HuH-7 (cell line): ENCODE measurements at regions not wholly inside any gene's neighbourhood (a gene's known extent, or its start where the extent isn't known, plus 50 kb on each side); places are given as distances from the start of the nearest gene placed in this dataset.

Source experiments
- DNase-seq: peaks from one replicate; pipeline ENCODE4 v3.0.0; 2011; ENCODE audit warnings: low spot score

DNA sequence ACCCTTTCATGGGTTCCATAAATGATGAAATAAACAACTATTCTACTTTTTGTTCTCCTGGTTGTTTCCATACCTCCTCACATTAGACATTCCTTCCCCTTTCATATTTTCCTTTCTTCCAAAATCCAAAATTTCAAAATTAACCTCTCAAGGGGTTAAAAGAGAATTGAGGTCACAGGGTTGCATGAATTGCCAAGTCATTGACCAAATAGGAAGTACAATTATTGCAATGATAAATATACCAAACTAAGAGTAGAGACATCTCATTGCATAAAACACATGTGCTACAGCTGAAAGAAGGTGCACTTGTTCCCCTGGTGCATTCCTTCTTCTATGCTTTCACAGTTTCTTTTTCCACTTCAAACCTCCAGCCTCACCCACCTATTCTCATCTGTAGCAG is 136.1 kb downstream of the KCTD12 start:
- DNase-seq = no peak

DNA sequence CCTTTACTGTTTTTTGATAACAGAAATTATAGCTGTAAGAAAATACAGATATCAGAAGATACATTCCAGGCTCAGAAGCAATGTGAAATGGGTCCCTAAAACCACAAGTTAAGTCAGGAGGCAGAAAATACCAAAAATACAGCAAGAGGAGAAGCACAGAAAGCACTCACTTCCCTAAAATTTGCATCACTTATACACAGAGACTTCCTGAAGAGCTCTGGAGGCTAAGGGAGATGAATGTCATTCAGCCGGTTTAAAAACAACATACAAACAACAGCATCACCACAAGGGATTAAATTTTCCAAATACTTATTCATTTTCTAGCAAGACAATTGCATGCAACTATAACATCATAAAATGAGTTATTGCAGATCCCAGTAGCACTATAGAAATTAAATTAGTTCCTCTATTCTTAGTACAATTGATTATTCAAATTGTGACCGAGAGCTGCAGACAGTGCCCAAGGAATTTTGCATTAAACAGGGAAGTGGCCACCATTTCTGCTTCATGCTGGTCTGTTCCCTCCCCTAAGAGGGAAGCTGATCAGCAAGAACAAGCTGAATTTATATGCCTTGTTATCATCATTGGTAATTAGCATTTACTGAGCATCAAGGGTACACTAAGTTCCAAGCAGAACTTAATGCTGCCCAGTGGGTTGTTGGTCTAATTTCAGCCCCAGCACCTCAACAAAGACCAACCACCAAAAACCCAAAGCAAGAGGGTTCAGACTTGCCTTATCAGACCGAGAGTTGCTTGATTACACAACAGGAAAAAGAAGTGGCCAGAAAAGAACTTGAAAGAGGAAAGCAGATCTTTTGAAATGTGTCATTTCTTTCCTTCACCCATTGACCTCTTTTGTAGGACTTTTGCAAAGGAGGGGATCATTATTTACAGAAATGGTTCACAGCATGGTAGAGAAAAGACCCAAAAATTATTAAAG is 140.7 kb downstream of the KCTD12 start:
- no peak for DNase-seq

DNA sequence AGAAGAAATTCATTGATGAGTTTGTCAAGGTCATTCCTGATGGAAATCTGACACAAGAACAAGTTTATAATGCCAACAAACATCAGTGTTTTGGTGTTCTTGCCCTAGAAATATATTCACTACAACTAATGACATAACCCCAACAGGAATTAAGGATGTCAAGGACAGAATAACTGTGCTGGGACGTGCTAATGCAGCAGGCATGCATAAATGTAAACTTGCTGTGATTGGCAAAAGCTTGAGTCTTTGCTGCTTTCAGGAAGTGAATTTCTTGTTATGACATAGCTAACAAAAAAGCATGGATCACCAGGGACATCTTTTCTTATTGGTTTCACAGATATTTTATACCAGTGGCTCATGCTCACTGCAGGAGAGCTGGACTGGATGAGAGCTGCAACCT is 144.6 kb downstream of the KCTD12 start:
- no peak for DNase-seq

DNA sequence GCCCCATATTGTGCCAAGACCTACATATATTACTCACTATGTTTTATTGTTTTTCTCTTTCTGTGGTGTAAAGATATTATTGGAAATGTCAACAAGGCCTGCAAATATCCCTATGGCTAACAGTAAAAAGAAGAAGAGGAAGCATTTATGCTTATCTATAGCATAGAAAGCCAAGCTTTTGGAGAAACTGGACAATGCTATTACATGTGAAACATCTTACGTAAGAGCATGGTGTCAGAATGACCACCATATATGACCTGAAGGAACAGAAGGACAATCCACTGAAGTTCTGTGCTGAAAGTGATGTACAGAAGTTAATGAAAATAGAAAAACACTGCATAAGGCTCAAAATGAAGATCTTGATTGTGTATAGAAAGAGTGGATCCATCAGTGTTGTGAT is 145.2 kb downstream of the KCTD12 start:
- DNase-seq = no peak

- no peak for DNase-seq
Measured at GRCh38 chr13:76738616-76739015, 147.6 kb downstream of the KCTD12 start.

- no peak for DNase-seq
Measured at GRCh38 chr13:76737526-76737925, 148.7 kb downstream of the KCTD12 start.

GRCh38 chr13:76735641-76736040 is 150.6 kb downstream of the KCTD12 start:
- no peak for DNase-seq

GRCh38 chr13:76733671-76734070 is 152.5 kb downstream of the KCTD12 start:
- DNase-seq = no peak

DNA sequence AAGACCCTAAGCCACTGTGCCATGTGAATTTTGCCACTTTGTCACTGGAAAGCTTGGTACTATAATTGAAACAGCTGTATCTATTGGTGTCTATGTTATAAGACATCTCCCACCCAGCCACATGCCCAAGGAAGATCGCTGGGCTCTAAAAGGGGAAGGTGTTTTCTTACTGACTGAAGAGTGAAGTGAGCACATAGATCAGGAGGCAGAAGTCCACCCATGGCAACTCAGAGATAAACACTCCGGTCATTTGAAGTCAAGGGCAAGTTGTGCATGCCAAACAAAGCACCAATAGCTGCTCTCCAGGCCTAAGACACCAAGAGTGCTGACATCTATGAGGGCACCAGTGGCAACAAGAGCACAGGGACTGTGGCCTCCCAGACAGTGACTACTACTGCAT is 153.8 kb downstream of the KCTD12 start:
- no peak for DNase-seq

GRCh38 chr13:76730220-76730619 is 156.0 kb downstream of the KCTD12 start:
- DNase-seq = no peak

- no peak for DNase-seq
Measured at GRCh38 chr13:76729691-76730090, 156.5 kb downstream of the KCTD12 start.

DNA sequence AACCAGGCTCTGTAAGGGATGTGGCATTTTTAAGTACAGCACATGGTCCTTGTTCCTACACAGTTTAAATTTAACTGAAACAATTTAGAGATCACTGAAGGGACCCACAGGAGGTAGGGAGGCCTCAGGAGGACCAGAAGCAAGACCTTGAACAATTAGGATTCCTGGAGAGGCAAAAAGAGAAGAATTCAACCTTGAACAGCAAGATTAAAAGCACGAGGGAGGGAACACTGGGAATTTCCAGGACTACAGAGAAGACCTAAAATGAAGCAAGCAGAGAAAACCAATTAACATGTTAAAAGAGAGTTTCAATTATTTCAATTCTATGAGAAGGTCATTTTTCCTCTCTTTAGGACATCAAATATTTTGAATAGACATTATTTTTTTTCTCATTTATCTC is 160.3 kb downstream of the KCTD12 start:
- DNase-seq = no peak

DNA sequence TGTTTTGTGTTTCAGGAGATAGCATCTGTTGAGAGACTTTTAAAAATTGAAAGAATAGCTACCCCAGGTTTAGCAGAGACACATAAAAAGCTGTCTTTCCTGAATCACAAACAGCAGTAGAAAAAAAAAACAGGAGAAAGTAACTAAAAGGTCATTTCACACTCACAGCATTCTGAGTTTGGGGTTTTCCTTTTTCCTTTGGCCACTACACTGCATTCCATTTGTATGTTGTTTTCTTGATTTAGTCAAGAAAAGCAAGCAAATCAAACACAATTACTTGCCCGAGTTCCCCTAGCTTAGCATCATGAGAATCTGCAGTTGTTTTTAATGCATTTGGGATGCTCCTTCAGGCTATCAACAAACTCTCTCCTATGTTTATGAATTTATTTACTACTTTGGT is 161.0 kb downstream of the KCTD12 start:
- no peak for DNase-seq

GRCh38 chr13:76724421-76724820 is 161.8 kb downstream of the KCTD12 start:
- no peak for DNase-seq

DNA sequence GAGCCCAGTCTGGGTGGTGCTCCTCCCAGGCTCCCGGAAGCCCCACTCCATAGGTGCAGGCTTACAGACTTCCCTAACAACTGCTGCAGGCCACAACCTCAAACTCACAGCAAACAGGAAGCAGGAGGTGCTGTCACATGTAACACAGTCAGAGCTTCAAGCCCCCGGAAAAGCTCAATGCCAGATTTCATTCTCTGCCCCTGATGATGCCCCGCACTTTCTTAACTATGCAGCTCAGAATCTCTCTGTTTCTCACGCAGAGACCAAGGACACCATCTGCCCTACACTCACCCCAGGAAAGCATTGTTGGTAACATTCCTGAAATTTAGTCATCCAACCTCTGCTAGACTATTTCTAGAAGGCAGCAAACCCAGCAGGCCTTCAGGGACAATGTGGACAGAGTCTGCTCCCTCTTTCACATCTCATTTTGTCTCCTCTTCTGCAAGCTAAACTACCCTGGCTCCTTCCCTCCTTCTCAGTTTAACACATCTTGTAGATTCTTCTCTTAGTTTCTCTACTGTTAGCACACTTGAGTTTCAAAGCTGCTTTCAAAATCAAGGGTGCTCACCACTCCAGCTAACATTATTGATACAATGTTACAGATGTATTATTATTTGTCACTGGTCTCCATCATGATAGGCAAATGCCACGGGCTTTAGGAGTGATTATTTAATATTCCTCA is 162.5 kb downstream of the KCTD12 start:
- DNase-seq = no peak

DNA sequence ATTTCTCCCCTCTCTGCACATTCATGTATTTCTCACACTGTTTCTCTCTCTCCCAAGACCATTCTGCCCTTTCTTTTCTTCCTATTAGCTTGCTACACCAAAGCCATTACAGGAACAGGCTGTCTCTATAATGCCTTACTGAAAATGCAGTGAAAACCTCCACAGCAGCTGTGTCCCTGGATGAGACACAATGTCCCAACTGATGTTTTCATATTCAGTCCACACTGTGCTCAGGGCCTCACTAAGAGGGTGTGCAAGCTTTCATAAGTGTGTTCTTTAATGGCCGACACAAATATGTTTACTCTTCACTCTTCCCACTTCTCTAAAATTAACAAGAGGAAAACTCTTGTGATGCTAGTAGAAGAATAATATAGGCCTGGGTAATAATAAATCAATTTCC is 163.4 kb downstream of the KCTD12 start:
- no peak for DNase-seq

DNA sequence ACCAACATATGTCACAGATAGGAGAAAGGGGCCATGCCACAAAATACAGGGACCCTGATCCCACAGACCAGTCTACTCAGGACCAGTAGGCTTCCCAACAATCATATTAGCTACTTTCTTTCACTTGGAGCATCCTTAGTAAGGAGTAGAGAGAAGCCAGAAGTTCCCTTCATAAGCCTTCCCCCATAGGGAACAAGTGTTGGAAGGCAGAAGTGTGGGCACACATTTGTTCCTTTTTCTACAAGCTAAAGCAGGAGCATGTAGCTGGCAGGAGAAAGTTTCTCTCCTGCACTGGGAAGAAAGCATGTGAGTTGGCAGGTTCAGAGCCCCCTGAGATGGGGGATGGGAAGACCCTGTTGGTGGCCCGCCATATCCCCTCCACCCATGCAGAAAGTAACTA is 165.4 kb downstream of the KCTD12 start:
- no peak for DNase-seq

DNA sequence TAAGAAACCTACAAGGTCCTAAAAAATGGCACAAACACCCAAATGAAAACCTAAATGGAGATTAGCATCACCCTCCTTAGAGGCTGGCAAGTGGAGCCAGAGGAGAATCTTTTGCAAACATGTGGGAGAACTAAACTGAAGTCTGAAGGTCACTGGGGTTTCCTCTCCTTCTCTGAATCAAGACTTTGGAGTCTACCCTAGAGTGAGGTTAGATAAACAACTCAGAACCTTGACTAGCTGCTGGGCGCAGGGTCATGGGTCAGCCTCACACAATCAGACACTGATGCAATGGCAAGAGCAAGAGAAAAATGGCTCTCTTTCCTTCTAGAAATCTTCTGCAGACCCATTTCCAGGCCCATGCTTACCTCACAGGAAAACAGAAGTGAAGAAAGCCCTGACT is 165.8 kb downstream of the KCTD12 start:
- no peak for DNase-seq

GRCh38 chr13:76719955-76720354 is 166.2 kb downstream of the KCTD12 start:
- DNase-seq = no peak

DNA sequence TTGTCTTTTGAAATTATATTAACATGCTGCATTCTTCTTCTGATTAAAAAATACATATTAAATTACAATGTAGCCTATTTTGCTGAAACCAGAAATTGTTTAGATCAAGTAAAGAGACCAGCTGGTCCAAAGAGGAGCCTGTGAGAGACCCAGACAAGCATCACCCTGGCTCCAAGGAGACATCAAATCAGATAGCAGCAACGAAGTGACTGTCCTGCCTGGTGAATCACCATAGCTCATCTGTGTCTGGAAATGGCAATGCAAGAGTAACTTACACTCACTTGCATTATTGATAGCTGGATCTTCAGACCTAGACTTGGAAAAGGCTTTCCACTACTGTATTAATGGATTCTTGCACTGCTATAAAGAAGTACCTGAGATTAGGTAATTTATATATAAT is 169.1 kb downstream of the KCTD12 start:
- no peak for DNase-seq

- DNase-seq = no peak
Measured at GRCh38 chr13:76715621-76716020, 170.6 kb downstream of the KCTD12 start.

DNA sequence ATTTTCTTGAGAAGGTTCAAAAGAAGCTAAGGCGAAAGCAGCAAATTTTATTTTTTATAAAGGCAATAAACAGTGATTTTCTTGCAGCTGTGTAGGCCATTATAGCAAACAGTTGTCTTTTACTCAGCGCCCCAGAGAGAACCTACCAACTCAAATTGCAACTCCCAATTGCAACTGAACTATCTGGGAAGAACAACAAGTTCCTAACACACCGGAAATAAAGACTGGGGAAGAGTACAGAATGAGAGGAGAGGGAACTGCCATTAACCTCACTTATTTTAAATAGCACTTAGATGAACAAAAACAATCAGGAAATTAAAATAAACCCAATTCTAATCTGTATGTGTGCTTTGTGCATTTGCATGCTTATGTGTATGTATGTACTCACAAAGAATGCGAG is 171.1 kb downstream of the KCTD12 start:
- DNase-seq = no peak

DNA sequence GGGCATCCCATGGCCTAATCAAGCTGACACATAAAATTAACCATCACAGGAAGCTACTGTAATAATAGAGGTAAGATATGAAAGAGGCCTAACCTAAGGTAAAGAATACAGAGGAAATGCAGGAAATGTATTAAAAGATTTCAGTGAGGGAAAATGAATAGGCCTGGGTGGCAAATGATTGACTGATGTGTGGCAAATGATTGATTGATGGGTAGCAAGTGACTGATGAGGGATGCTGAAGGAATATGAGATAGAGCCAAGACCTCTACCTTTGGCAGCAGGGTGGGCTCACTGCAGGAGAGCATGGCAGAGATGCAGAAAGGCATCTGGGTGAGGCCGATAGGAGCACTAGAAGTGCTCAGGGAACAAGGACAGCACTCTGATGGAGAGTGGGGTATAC is 172.9 kb downstream of the KCTD12 start:
- no peak for DNase-seq
